ENCODE measurements at regions not wholly inside any gene's neighbourhood (a gene's known extent, or its start where the extent isn't known, plus 50 kb on each side); places are given as distances from the start of the nearest gene placed in this dataset.

GRCh38 chr3:84742915-84743425 lies 215.8 kb upstream of the CADM2 start:
- H3K4me2 ChIP-seq = no peak overlapping the region
- no peaks in the 10 kb centered on the region for H4K20me1 ChIP-seq (ENCODE audit: low read depth)
- Mint-ChIP-seq H3K27ac (no peak overlapping the region), H3K4me3 (no peak overlapping the region), H3K36me3 (no peaks in the 10 kb centered on the region), H3K9me3 (no peaks in the 10 kb centered on the region), H3K4me1 (no peaks in the 10 kb centered on the region), H3K27me3 (ENCODE audit: insufficient read depth, low read depth) (no peaks in the 10 kb centered on the region)
- peaks cover 3% of the 10 kb centered on the region for H3K4me1 ChIP-seq
- TF ChIP-seq CTCF (IDR thresholded peaks at IDR 0.05) = no peak
- no peak overlapping the region for H3K4me3 ChIP-seq
- no peak overlapping the region for H3K27ac ChIP-seq
- no peaks in the 10 kb centered on the region for H3K79me2 ChIP-seq (ENCODE audit: low read depth)
- no peak for DNase-seq (ENCODE audit: low spot score)
- H2AFZ ChIP-seq (replicated peaks) = no peak overlapping the region
- H3K9ac ChIP-seq = no peak overlapping the region
- H3K36me3 ChIP-seq = no peaks in the 10 kb centered on the region
- no peaks in the 10 kb centered on the region for H3K27me3 ChIP-seq
- no peaks in the 10 kb centered on the region for H3F3A ChIP-seq (ENCODE audit: low read depth)
- H3K9me3 ChIP-seq (ENCODE audit: low read depth) = no peaks in the 10 kb centered on the region

- Histone ChIP-seq H3K4me3 (no peak overlapping the region), H3K27ac (no peak overlapping the region), H3K27me3 (no peaks in the 10 kb centered on the region), H3K9me3 (ENCODE audit: low read depth) (no peaks in the 10 kb centered on the region), H3F3A (ENCODE audit: low read depth) (no peaks in the 10 kb centered on the region), H4K20me1 (ENCODE audit: low read depth) (no peaks in the 10 kb centered on the region), H3K4me1 (no peaks in the 10 kb centered on the region), H3K79me2 (ENCODE audit: low read depth) (no peaks in the 10 kb centered on the region), H3K4me2 (no peak overlapping the region), H3K9ac (no peak overlapping the region), H2AFZ (replicated peaks) (no peak overlapping the region), H3K36me3 (no peaks in the 10 kb centered on the region)
- no peak for DNase-seq (ENCODE audit: low spot score)
- Mint-ChIP-seq H3K27ac (no peak overlapping the region), H3K4me1 (no peaks in the 10 kb centered on the region), H3K4me3 (no peak overlapping the region), H3K27me3 (ENCODE audit: insufficient read depth, low read depth) (no peaks in the 10 kb centered on the region), H3K36me3 (no peaks in the 10 kb centered on the region), H3K9me3 (no peaks in the 10 kb centered on the region)
- TF ChIP-seq EZH2 (IDR thresholded peaks at IDR 0.05) = no peak
- TF ChIP-seq EZH2phosphoT487 (IDR thresholded peaks at IDR 0.05) = no peak
- TF ChIP-seq CTCF (IDR thresholded peaks at IDR 0.05) = no peak
These were observed 214.7 kb upstream of the CADM2 start for GRCh38 chr3:84744130-84744529.

GRCh38 chr3:84755860-84756259 lies 202.9 kb upstream of the CADM2 start:
- Histone ChIP-seq H3K79me2 (ENCODE audit: low read depth) (no peaks in the 10 kb centered on the region), H3K4me3 (no peak overlapping the region), H3K27ac (no peak overlapping the region), H2AFZ (replicated peaks) (no peak overlapping the region), H3F3A (ENCODE audit: low read depth) (no peaks in the 10 kb centered on the region), H4K20me1 (ENCODE audit: low read depth) (no peaks in the 10 kb centered on the region), H3K4me1 (no peaks in the 10 kb centered on the region), H3K9ac (no peak overlapping the region), H3K4me2 (no peak overlapping the region), H3K27me3 (no peaks in the 10 kb centered on the region), H3K9me3 (ENCODE audit: low read depth) (no peaks in the 10 kb centered on the region), H3K36me3 (no peaks in the 10 kb centered on the region)
- no peaks in the 10 kb centered on the region for H3K9me3 Mint-ChIP-seq
- no peaks in the 10 kb centered on the region for H3K4me1 Mint-ChIP-seq
- TF ChIP-seq EZH2phosphoT487 (IDR thresholded peaks at IDR 0.05) = no peak
- no peak for TF ChIP-seq CTCF (IDR thresholded peaks at IDR 0.05)
- TF ChIP-seq EZH2 (IDR thresholded peaks at IDR 0.05) = no peak
- DNase-seq (ENCODE audit: low spot score) = no peak
- H3K27ac Mint-ChIP-seq = no peak overlapping the region
- H3K27me3 Mint-ChIP-seq (ENCODE audit: insufficient read depth, low read depth) = no peaks in the 10 kb centered on the region
- no peaks in the 10 kb centered on the region for H3K36me3 Mint-ChIP-seq
- no peak overlapping the region for H3K4me3 Mint-ChIP-seq

All from neural progenitor cell (in vitro differentiated cells).